ENCODE measurements at regions not wholly inside any gene's neighbourhood (a gene's known extent, or its start where the extent isn't known, plus 50 kb on each side); places are given as distances from the start of the nearest gene placed in this dataset.

- H3K27ac ChIP-seq, result no peak overlapping the region
- TF ChIP-seq CTCF (IDR thresholded peaks at IDR 0.05), result no peak
- DNase-seq (no peak), ATAC-seq (no peak), FAIRE-seq (no peak)
- H3K9me3 ChIP-seq, result no peaks in the 10 kb centered on the region
- no peaks in the 10 kb centered on the region for H3K4me1 ChIP-seq
- H3K27me3 ChIP-seq, result no peaks in the 10 kb centered on the region
- H3K36me3 ChIP-seq, result no peaks in the 10 kb centered on the region
- 91 to 93% methylated on average over 1 of the region's 1 CpG for WGBS, 2 donors
- H3K4me3 ChIP-seq, result no peak overlapping the region
- intact Hi-C loops (cut with DNase I), result loop anchor here in 1 of 3 donors (10.0 kb wide), 1 partner anchor 249 kb away; no protein-coding TSS in a partner anchor
Measured at GRCh38 chrX:110413727-110414124, 55.1 kb downstream of the RTL9 start.

- ATAC-seq (no peak), DNase-seq (no peak), FAIRE-seq (no peak)
- no peaks in the 10 kb centered on the region for H3K27me3 ChIP-seq
- no peaks in the 10 kb centered on the region for H3K36me3 ChIP-seq
- WGBS, 2 donors, result 44 to 58% methylated on average over 3 of the region's 3 CpGs
- H3K27ac ChIP-seq, result no peak overlapping the region
- no peak for TF ChIP-seq CTCF (IDR thresholded peaks at IDR 0.05)
- H3K9me3 ChIP-seq, result no peaks in the 10 kb centered on the region
- intact Hi-C loops (cut with DNase I), result loop anchor here in 1 of 3 donors (10.0 kb wide), 1 partner anchor 249 kb away; no protein-coding TSS in a partner anchor
- no peaks in the 10 kb centered on the region for H3K4me1 ChIP-seq
- H3K4me3 ChIP-seq, result no peak overlapping the region
Measured at GRCh38 chrX:110414273-110414672, 55.6 kb downstream of the RTL9 start.

- no peak overlapping the region for H3K4me3 ChIP-seq
- H3K36me3 ChIP-seq, result no peaks in the 10 kb centered on the region
- intact Hi-C loops (cut with DNase I), result loop anchor here in 1 of 3 donors (10.0 kb wide), 1 partner anchor 250 kb away; no protein-coding TSS in a partner anchor
- DNase-seq (no peak), ATAC-seq (no peak), FAIRE-seq (no peak)
- no peak overlapping the region for H3K27ac ChIP-seq
- WGBS, 2 donors, result 46 to 72% methylated on average over 1 of the region's 1 CpG
- H3K27me3 ChIP-seq, result no peaks in the 10 kb centered on the region
- no peaks in the 10 kb centered on the region for H3K9me3 ChIP-seq
- no peak for TF ChIP-seq CTCF (IDR thresholded peaks at IDR 0.05)
- no peaks in the 10 kb centered on the region for H3K4me1 ChIP-seq
Measured at GRCh38 chrX:110414679-110415439, 56.2 kb downstream of the RTL9 start.

GRCh38 chrX:110415440-110416170 lies 57.0 kb downstream of the RTL9 start:
- FAIRE-seq, result no peak

More at GRCh38 chrX:110415440-110416170, 57.0 kb downstream of the RTL9 start:
- Histone ChIP-seq H3K4me3 (no peak overlapping the region), H3K4me1 (no peaks in the 10 kb centered on the region), H3K27ac (no peak overlapping the region), H3K9me3 (no peaks in the 10 kb centered on the region), H3K36me3 (no peaks in the 10 kb centered on the region), H3K27me3 (no peaks in the 10 kb centered on the region)
- 61 to 78% methylated on average over 6 of the region's 6 CpGs for WGBS, 2 donors
- DNase-seq (no peak), ATAC-seq (no peak)
- no peak for TF ChIP-seq CTCF (IDR thresholded peaks at IDR 0.05)
- intact Hi-C loops (cut with DNase I), result loop anchor here in 1 of 3 donors (10.0 kb wide), 1 partner anchor 251 kb away; no protein-coding TSS in a partner anchor

Measured in pancreas (tissue), 10 donors.